HCT116 (cell line): ENCODE measurements at regions not wholly inside any gene's neighbourhood (a gene's known extent, or its start where the extent isn't known, plus 50 kb on each side); places are given as distances from the start of the nearest gene placed in this dataset.

Experiments used
- ATAC-seq: fragments of 200-7000 bp; cut with Tn5 transposase; 2 replicates; pipeline ENCODE4 v1.9.1; 2020; ENCODE audit warnings: mild to moderate bottlenecking, moderate library complexity
- BruUV-seq: library from RNA; stranded (reverse); fragments of 400-500 nt; replicated peaks from 2 replicates; lab custom pipeline; 2021; lab: Mats Ljungman, UMichigan
- CTCF ChIA-PET: fragments of 300-600 bp; sonication (Branson Sonifier 250); formaldehyde crosslinking; loops from one replicate; lab custom pipeline; 2021; ENCODE audit warnings: antibody characterized with exemption; lab: Charles Lee
- POLR2A ChIA-PET: fragments of 300-600, 350-600 bp; sonication (Branson Sonifier 250); formaldehyde crosslinking; loops from one replicate; lab custom pipeline; 2021; ENCODE audit warnings: antibody characterized with exemption; lab: Charles Lee
- RAD21 ChIA-PET, 2 experiments: fragments of 300-600 bp; sonication (Branson Sonifier 250); formaldehyde crosslinking; loops; one replicate each; lab custom pipeline; 2023; ENCODE audit warnings: low total read pairs in 2 of 2; ENCODE audit not compliant: uncharacterized antibody in 2 of 2, unreplicated experiment in 2 of 2, low non-redundant PET in 1 of 2; lab: Charles Lee
- DNase-seq: peaks from one replicate; pipeline ENCODE4 v3.0.0-alpha.2; 2010; ENCODE audit warnings: low read depth, low spot score
- H2AFZ ChIP-seq: fragments of 200-600 bp; shearing (Covaris generic), sonication (generic); 2 replicates; pipeline ENCODE4 v1.6.1; 2017; ENCODE audit warnings: low read depth, mixed run types, mixed read lengths, antibody characterized with exemption, low read length; ENCODE audit not compliant: poor library complexity, severe bottlenecking
- H3K27ac ChIP-seq: 2 replicates; pipeline ENCODE4 v1.5.1; 2012; ENCODE audit warnings: low read depth, low read length
- H3K27me3 ChIP-seq: fragments of 200-600 bp; sonication (generic); 2 replicates; pipeline ENCODE4 v1.6.1; 2016; ENCODE audit warnings: mixed run types, low read length, mixed read lengths; ENCODE audit not compliant: insufficient read depth
- H3K36me3 ChIP-seq, 2 experiments: fragments of 200-500 bp in 1 of 2; fragments of 200-600 bp in 1 of 2; sonication (Bioruptor generic) in 1 of 2; sonication (generic) in 1 of 2; 2 replicates each; pipeline versions ENCODE4 v1.5.1 to v1.6.1; 2014 to 2016; ENCODE audit warnings: low read length in 2 of 2, inconsistent platforms in 1 of 2, mixed read lengths in 1 of 2, mixed run types in 1 of 2; ENCODE audit not compliant: insufficient read depth in 2 of 2, control insufficient read depth in 1 of 2
- H3K4me1 ChIP-seq, 2 experiments: fragments of 200-600 bp in 1 of 2; sonication (generic) in 1 of 2; 2 replicates each; pipeline versions ENCODE4 v1.5.1 to v1.6.1; 2012 to 2017; ENCODE audit warnings: low read length in 2 of 2, inconsistent platforms in 1 of 2, mild to moderate bottlenecking in 1 of 2, mixed read lengths in 1 of 2, mixed run types in 1 of 2, moderate library complexity in 1 of 2; ENCODE audit not compliant: insufficient read depth in 2 of 2, control insufficient read depth in 1 of 2
- H3K4me2 ChIP-seq: fragments of 200-600 bp; sonication (generic); 2 replicates; pipeline ENCODE4 v1.6.1; 2017; ENCODE audit warnings: mixed run types, low read length, mixed read lengths
- H3K4me3 ChIP-seq, 2 experiments: fragments of 200-600 bp in 1 of 2; sonication (generic) in 1 of 2; replicated peaks in 1 of 2; 2 replicates each; pipeline ENCODE4 v1.5.1; 2011 to 2016; ENCODE audit warnings: low read length in 2 of 2, control low read depth in 1 of 2, low read depth in 1 of 2, mild to moderate bottlenecking in 1 of 2, mixed read lengths in 1 of 2, mixed run types in 1 of 2
- H3K79me2 ChIP-seq: fragments of 200-600 bp; sonication (generic); 2 replicates; pipeline ENCODE4 v1.6.1; 2017; ENCODE audit warnings: mild to moderate bottlenecking, mixed run types, low read length, moderate library complexity, mixed read lengths; ENCODE audit not compliant: insufficient read depth
- H3K9ac ChIP-seq: fragments of 200-600 bp; sonication (generic); 2 replicates; pipeline ENCODE4 v1.6.1; 2016; ENCODE audit warnings: low read length, mixed read lengths
- H3K9me2 ChIP-seq: fragments of 200-600 bp; sonication (generic), shearing (Covaris generic); 2 replicates; pipeline ENCODE4 v1.6.1; 2017; ENCODE audit warnings: mixed run types, mild to moderate bottlenecking, moderate library complexity; ENCODE audit not compliant: insufficient read depth
- H3K9me3 ChIP-seq, 2 experiments: fragments of 200-500 bp in 1 of 2; fragments of 200-600 bp in 1 of 2; sonication (Bioruptor generic) in 1 of 2; sonication (generic) in 1 of 2; 2 replicates each; pipeline ENCODE4 v1.6.1; 2014 to 2017; ENCODE audit warnings: low read length in 2 of 2, mixed read lengths in 2 of 2, inconsistent platforms in 1 of 2, low read depth in 1 of 2, mild to moderate bottlenecking in 1 of 2, mixed run types in 1 of 2, moderate library complexity in 1 of 2; ENCODE audit not compliant: control insufficient read depth in 1 of 2, insufficient read depth in 1 of 2
- H4K20me1 ChIP-seq: fragments of 200-600 bp; sonication (generic), shearing (Covaris generic); 2 replicates; pipeline ENCODE4 v1.6.1; 2017; ENCODE audit warnings: mixed run types, mild to moderate bottlenecking, moderate library complexity; ENCODE audit not compliant: insufficient read depth
- JUND ChIP-seq: IDR thresholded peaks from 2 replicates; pipeline ENCODE4 v1.6.1; 2012
- intact Hi-C: fragments of 100-400 bp; cut with micrococcal nuclease; formaldehyde crosslinking; loops from 2 replicates; pipeline ENCODE4 v1.10.0; 2022
- TF ChIP-seq, protein P1 (sequence below): IDR thresholded peaks from 2 replicates; pipeline ENCODE4 v1.6.1; 2012; ENCODE audit warnings: low read depth
- TF ChIP-seq, protein P2 (sequence below), 3 experiments: fragments of 200-600 bp in 1 of 3; sonication (generic) in 1 of 3; IDR thresholded peaks in 2 of 3; conservative IDR thresholded peaks in 1 of 3; 2 replicates each; pipeline ENCODE4 v1.5.1; 2012 to 2017; ENCODE audit warnings: low read depth in 2 of 3, low read length in 2 of 3, antibody characterized with exemption in 1 of 3, borderline replicate concordance in 1 of 3, control low read depth in 1 of 3, mild to moderate bottlenecking in 1 of 3, mixed read lengths in 1 of 3, mixed run types in 1 of 3, moderate library complexity in 1 of 3; ENCODE audit not compliant: insufficient read depth in 1 of 3

DNA sequence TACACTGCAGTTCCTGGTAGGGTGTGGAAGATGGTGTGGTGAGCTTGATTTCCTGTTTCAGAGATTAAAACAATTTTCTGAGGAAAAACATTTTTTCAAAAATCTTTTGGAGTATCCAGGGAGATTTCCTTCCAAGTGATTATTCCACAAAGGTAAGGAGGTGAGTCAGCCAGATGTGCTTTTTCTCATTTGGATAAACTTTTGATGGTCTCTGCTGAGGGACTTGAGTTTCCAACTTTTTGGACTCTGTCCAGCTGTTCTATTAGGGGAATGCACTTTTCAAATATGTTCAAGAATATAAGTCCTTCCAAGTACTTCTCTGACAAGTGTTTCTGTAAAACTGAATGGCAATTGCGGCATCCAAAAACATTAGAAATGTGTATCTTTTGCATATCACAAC, 628.8 kb upstream of the ADAMTS5 start:
- no peak for ATAC-seq
- no TSS peak for BruUV-seq
- Histone ChIP-seq H4K20me1 (no peaks in the 10 kb centered on the region), H2AFZ (no peak overlapping the region), H3K27me3 (no peaks in the 10 kb centered on the region), H3K9ac (no peak overlapping the region), H3K79me2 (no peaks in the 10 kb centered on the region), H3K9me3 (peaks cover 17 to 34% of the 10 kb centered on the region in 2 experiments; a peak in 2 of 4 replicates), H3K4me1 (no peaks in the 10 kb centered on the region), H3K27ac (no peak overlapping the region), H3K4me3 (no peak overlapping the region), H3K36me3 (no peaks in the 10 kb centered on the region), H3K4me2 (no peak overlapping the region), H3K9me2 (no peaks in the 10 kb centered on the region)
- TF ChIP-seq, protein P1, sequence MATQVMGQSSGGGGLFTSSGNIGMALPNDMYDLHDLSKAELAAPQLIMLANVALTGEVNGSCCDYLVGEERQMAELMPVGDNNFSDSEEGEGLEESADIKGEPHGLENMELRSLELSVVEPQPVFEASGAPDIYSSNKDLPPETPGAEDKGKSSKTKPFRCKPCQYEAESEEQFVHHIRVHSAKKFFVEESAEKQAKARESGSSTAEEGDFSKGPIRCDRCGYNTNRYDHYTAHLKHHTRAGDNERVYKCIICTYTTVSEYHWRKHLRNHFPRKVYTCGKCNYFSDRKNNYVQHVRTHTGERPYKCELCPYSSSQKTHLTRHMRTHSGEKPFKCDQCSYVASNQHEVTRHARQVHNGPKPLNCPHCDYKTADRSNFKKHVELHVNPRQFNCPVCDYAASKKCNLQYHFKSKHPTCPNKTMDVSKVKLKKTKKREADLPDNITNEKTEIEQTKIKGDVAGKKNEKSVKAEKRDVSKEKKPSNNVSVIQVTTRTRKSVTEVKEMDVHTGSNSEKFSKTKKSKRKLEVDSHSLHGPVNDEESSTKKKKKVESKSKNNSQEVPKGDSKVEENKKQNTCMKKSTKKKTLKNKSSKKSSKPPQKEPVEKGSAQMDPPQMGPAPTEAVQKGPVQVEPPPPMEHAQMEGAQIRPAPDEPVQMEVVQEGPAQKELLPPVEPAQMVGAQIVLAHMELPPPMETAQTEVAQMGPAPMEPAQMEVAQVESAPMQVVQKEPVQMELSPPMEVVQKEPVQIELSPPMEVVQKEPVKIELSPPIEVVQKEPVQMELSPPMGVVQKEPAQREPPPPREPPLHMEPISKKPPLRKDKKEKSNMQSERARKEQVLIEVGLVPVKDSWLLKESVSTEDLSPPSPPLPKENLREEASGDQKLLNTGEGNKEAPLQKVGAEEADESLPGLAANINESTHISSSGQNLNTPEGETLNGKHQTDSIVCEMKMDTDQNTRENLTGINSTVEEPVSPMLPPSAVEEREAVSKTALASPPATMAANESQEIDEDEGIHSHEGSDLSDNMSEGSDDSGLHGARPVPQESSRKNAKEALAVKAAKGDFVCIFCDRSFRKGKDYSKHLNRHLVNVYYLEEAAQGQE, result no peak
- no peak for TF ChIP-seq JUND
- TF ChIP-seq, protein P2, sequence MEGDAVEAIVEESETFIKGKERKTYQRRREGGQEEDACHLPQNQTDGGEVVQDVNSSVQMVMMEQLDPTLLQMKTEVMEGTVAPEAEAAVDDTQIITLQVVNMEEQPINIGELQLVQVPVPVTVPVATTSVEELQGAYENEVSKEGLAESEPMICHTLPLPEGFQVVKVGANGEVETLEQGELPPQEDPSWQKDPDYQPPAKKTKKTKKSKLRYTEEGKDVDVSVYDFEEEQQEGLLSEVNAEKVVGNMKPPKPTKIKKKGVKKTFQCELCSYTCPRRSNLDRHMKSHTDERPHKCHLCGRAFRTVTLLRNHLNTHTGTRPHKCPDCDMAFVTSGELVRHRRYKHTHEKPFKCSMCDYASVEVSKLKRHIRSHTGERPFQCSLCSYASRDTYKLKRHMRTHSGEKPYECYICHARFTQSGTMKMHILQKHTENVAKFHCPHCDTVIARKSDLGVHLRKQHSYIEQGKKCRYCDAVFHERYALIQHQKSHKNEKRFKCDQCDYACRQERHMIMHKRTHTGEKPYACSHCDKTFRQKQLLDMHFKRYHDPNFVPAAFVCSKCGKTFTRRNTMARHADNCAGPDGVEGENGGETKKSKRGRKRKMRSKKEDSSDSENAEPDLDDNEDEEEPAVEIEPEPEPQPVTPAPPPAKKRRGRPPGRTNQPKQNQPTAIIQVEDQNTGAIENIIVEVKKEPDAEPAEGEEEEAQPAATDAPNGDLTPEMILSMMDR (IDR thresholded peaks at IDR 0.05 in 2 of 3, conservative IDR thresholded peaks at IDR 0.05 in 1 of 3; ENCODE audit: borderline replicate concordance in 1 of 3, insufficient read depth in 1 of 3, low read depth in 2 of 3, low read length in 2 of 3), result no peak
- POLR2A ChIA-PET, result no interaction called here
- RAD21 ChIA-PET, result no interaction called here
- intact Hi-C loops, result no loop called here
- no peak for DNase-seq
- CTCF ChIA-PET, result no interaction called here
